RCC 7860 (cell line): ENCODE measurements at regions not wholly inside any gene's neighbourhood (a gene's known extent, or its start where the extent isn't known, plus 50 kb on each side); places are given as distances from the start of the nearest gene placed in this dataset.

Experiments
- DNase-seq: peaks from one replicate; pipeline ENCODE4 v3.0.0-alpha.2; 2015; ENCODE audit warnings: low spot score
- FAIRE-seq: peaks from 2 replicates; lab custom pipeline; 2012; peaks lifted over from hg19 to GRCh38; lab: Jason Lieb, UNC

DNA sequence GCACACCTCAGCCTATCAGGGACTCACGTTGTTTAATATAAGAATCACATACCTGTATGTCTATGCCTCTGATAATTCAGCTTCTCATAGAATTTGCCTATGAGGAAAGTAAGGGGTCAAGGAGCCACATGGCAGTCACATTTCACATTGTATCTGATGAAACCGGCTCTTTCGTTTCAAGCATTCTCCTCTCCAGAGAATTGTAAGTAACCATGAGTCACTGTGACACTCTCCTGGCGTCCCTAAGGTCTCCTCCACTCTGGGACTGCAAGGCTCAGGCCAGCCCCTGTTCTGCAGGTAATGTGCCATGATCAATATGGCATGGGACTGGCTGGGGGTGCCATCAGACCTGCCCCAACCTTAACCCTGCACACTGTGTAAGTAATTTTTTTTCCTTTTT is 503.3 kb downstream of the COG6 start:
- FAIRE-seq (no peak), DNase-seq (no peak)

DNA sequence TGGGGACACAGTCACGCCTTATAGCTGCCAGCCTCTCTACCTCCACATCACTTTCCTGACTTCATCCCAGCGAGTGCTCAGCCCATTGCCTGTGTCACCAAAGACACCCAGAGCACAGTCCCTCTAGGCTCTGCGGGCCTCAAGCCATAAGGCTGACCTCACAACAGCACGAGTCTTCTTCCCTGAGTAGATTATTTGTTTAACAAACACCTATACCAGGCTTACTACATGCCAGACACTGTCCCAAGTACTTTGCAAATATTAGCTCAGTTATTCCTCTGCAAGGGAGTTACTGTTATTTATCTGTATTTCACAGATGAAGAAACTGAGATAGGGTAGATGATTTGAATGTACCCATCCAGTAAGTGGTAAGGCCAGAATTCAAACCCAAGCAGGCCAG is 504.3 kb downstream of the COG6 start:
- DNase-seq (no peak), FAIRE-seq (no peak)

DNA sequence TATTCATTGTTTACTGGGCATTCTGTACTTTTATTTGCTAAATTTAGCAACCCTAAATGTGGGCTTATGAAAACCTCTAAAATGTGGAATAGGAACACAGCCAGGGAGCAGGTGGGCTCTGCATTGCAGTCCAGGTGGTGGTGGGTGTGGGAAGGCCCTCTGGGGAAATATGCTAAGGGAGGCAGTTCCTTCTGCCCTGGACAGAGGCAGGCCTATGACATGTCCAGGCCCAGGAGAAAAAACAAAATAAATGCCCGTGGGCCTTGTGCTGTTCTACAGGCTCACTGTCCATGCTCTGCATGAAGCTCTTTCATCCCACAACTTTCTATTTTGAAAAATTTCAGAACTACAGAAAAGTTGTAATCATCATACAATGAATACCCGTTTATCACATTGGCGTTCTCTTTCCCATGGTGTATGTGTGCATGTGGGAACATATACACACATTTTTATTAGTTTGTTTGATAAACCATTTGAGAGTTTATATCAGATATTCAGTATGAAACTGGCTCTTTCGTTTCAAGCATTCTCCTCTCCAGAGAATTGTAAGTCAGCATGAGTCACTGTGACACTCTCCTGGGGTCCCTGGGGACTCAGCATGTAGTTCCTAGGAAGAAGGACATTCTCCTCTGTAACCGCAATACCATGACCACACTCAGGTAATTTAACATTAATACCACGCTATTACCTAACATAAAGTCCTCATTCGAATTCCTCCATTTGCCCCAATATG is 505.3 kb downstream of the COG6 start:
- FAIRE-seq (peak; percentile 83), DNase-seq (peak; percentile 62)

DNA sequence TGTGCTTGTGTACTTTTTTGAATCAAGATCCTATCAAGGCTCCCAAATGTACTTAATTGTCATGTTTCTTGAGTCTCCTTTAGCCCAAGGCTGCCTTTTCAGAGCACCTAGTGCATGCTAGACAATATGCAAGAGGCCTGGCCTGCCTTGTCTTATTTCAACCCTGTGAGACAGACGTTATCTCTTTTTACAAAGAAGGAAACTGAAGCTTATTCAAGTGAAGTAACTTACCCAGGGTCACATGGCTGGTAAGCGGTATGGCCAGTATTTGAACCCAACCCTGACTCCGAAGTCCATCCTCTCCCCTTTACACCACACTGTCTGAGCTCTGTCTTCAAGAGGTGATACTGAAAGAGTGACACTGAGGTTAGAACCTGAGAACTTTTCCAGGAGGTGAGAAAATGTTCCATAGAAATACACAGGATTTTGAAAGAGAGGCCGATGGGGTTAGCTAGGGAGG is 505.1 kb downstream of the FOXO1 start:
- no peak for DNase-seq
- no peak for FAIRE-seq

DNA sequence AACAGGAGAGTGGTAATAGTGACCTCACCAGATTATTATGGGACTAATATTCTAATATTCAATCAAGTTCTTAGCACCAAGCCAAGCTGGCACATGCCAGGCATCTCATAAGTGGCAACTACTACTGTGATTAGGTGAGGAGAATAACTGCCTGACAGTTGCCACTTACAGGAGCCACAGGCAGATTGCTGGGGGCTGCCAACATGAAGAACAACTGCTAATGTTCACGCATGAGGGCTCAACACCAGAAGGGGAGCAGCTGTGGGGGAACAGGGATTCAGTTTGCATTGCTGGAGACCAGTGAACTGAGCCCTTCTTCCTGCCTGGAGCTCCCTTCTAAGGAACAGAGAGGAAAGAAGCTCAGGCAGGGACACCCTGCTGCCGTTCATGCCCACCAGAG is 504.5 kb downstream of the FOXO1 start:
- no peak for FAIRE-seq
- DNase-seq: no peak

DNA sequence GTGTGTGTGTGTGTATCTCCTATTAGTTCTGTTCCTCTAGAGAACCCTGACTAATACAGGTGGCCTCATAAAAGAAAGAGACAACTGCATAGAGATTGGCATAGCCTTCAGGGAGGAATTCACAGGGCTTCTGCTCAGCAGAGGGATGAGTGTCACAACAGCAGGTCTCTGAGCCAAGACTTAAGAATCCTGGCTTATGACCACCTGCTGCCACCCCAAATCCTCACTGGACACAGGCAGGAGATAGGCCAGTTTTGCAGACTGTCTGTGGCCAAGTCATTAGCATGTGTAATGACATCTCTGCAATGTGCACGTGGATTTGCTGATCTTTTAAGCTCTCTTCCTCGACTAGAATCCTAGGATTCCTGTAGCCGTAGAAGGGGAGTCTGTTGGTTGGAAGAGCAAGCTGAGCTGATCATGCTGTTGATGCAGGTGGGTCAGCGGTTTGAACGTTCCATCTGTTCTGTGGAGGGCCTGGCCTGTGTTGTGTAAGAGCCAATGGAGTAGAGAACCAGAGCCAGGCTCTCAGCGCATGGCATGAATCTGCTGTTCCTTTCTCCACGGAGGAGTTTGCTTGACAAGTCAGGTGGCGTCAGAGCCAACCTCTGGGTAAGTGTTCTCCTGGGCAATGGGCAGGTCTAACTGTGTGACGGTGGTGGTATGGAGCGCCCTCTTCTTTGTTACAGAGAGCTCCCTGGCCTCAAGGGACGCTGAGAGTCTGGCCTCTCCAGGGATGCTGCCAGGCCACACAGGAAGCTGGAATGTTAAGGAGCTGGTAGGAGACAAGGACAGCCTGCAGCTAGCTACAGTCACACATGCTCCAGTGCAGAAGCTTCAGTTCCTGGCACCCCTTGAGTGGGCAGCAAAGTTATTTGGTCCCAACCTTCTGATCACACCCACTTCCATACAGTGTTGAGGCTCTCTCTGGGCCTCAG is 503.1 kb downstream of the FOXO1 start:
- DNase-seq: no peak
- FAIRE-seq: no peak

DNA sequence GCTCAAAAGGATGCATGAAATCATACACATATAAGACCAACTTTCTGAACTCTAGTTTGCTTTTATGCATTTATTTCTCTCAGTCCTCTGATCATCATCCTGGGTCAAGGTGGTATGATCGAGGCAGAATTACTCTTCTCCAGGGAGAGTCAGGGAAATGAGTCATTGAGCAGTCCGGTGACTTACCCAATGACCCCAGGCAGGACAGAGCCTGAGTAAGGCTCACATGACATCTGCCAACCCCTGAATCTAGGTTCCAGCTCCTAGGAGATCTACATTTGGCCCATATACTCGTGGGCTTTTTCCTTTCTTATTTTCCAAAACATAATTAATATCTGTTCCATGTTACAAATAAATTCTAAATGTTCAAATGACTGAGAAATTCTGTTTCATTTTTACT is 502.3 kb downstream of the FOXO1 start:
- FAIRE-seq (peak; percentile 90), DNase-seq (peak; percentile 70)

DNA sequence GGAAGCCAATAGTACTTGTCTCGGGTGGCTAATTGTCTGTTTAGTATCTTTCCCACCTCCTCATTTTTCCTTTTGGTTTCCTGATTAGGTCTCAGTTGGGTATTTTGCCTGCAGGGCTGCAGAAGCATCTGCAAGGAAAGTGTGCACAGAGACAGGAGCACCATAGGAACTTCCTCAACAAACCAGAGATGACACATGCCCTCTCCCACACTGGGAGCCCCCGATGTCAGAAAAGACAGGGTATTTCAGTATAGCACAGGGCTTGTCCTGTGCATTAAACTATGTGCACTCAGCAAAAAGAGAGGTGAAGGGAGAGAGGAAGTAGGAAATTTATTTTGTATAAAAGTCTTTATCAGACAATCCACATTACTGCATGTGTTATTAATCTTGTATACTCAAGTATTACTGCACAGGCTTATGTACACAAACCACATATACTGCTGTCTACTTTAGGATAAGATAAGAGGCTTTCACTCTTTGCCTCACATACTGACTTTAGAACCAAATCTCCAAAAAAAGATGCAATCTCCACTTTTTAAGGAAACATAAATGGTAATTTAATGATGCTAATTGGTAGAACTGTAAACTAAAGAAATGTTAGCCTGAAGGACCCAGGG is 501.0 kb downstream of the FOXO1 start:
- FAIRE-seq: no peak
- no peak for DNase-seq

- DNase-seq (no peak), FAIRE-seq (no peak)
Observed at GRCh38 chr13:40167327-40167726, 499.1 kb downstream of the FOXO1 start.

DNA sequence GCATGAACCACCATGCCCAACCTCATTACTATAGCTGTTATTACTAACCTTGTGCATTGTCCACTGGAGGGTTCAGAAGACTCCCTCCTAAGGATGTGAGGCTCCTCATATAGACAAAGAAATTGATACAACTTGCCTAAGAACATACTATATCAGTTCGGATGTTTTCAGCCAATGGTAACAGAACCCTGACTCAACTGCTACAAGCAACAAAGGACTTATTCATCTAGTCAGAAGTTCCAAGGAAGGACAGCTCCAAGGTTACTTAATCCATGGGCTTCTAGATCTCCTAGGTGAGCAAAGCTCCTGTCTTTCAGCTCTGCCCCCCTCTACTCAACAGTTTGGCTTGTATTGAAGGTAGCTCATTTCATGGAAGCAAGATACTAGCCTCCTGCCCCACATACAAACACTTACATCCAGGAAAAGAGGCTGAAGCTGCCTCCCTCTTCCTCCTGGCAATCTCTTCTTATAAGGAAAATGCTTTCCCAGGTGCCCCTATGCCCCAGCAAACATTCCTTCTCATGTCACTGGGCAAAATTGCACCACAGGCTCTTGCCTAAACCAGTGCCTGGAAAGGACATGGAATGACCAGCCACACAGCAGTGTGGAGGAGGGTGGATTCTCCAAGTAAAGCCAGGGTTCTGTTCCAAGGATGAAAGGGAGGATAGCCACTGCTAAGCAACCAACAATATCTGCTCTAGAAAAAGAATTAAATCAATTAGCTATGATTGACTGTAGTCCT is 497.8 kb downstream of the FOXO1 start:
- DNase-seq: no peak
- no peak for FAIRE-seq

- FAIRE-seq: no peak
- DNase-seq: peak; percentile 10
Observed at GRCh38 chr13:40169476-40169875, 497.0 kb downstream of the FOXO1 start.

DNA sequence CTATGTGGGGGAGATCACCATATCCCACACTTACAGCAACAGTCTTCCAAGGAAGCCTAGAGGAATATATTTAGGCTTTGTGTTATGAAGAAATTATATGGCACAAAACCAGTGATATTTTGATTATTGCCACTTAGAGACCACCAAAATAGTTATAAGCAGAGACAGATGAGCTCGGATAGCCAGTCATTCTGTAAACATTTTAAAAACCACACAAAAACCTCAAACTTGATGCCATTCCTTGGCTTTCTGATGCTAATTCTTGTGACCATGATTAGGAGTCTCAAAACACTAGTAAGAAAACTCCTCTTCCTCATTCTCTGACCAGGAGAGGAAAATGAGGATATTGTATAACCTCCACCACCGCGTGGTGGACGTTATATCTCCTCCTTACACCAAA is 496.4 kb downstream of the FOXO1 start:
- no peak for DNase-seq

GRCh38 chr13:40170982-40171381 is 495.5 kb downstream of the FOXO1 start:
- FAIRE-seq (no peak), DNase-seq (peak; percentile 12)

More for the DNA sequence above, 496.4 kb downstream of the FOXO1 start:
- no peak for FAIRE-seq

DNA sequence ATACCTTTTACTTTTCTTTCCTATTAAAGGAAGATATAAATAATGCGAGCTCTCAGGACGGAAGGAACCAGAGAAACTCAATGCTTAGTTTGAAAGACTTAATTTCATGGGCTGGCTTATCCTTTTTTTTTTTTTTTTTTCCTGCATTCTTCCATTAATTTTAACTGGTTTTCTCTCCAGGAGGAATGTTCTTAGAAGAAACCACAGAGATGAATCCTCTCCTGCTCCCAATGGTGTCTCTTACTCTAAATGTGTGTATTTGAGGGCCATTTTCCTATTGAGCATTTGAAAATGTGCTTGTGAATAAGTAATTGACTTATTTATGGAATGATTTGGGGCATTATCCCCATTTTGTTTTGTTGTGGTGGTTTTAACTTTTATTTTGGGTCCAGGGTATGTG is 494.9 kb downstream of the FOXO1 start:
- FAIRE-seq (no peak), DNase-seq (no peak)

DNA sequence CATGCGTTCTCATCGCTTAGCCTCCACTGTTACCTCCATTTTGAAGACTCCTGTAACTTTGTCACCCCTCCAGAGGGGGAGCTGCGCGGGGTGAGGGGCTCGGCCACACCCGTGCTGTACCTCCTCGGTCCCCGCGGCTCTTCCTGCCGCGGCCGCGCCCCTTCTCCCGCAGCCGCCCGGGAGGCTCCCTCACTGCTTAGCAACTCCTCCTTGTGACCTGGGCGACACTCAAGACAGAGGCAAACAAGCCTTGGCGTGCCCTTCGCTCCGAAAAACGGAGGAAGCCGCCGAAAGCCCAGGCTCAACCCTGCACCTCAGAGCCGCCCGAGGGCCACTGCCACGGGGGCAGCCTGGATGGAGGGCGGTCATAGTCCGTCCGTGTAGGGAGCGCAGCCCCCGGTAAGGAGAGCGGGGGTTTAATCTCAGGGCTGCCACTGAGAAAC is 494.3 kb downstream of the FOXO1 start:
- no peak for FAIRE-seq
- no peak for DNase-seq

DNA sequence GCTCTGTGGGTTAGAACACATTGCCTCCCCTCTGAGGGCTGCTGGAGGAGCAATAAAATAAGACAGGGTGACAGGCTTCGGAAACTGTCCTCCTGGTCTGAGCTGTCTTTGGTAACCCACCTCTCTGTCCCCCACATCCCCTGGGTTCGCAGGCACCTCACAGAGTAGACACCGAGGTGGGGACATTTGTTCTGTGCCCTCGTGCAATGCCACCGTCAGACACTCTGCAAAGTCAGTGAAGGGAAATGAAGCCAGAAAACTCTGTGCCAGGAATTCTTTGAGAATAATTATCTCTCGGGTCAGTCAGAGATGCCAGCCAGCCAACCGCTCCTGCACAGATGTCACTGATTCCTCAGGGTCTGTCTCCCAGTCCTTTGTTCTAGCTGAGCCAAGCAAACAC is 493.6 kb downstream of the FOXO1 start:
- FAIRE-seq (no peak), DNase-seq (no peak)

- no peak for DNase-seq
- FAIRE-seq: no peak
Observed at GRCh38 chr13:40175639-40176038, 490.8 kb downstream of the FOXO1 start.

GRCh38 chr13:40176242-40176641 is 490.2 kb downstream of the FOXO1 start:
- FAIRE-seq: no peak

DNA sequence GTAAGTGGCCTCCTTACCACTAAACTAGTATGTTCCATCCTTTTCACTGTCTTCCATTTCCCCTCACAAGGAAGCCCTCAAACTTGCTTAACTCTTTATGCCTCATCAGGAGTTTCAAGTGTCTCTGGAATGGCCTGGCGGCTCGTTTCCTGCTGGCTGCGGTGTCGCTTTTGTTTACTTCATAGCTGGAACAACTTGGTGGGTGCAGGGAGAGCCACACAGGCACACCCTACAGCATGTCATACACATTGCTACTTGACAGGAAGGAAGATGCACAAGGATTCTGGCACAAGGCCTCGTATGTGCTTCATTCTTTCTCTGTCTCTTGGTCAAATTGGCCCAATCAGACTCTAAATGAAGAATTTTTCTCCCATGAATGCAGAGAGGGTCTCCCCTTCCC is 488.3 kb downstream of the FOXO1 start:
- no peak for FAIRE-seq
- DNase-seq: no peak

More at GRCh38 chr13:40176242-40176641, 490.2 kb downstream of the FOXO1 start:
- DNase-seq: no peak

- FAIRE-seq (peak; percentile 57), DNase-seq (no peak)
Observed at GRCh38 chr13:40179445-40180281, 486.8 kb downstream of the FOXO1 start.
